ENCODE measurements at regions not wholly inside any gene's neighbourhood (a gene's known extent, or its start where the extent isn't known, plus 50 kb on each side); places are given as distances from the start of the nearest gene placed in this dataset.

- no peak for TF ChIP-seq NRF1 (IDR thresholded peaks at IDR 0.05; ENCODE audit: low read depth, low read length)
- no peak for TF ChIP-seq CREB1 (IDR thresholded peaks at IDR 0.05)
- TF ChIP-seq GTF2F1 (IDR thresholded peaks at IDR 0.05; ENCODE audit: borderline replicate concordance, low read depth, low read length): no peak
- no peak for TF ChIP-seq POLR2AphosphoS5 (IDR thresholded peaks at IDR 0.05; ENCODE audit: low read depth, low read length)
- no peak for TF ChIP-seq SP4 (IDR thresholded peaks at IDR 0.05; ENCODE audit: low read length)
- TF ChIP-seq CBX8 (IDR thresholded peaks at IDR 0.05; ENCODE audit: borderline replicate concordance, low read depth, low read length): no peak
- no peak for TF ChIP-seq CEBPB (IDR thresholded peaks at IDR 0.05; ENCODE audit: low read depth, low read length)
- no peak for TF ChIP-seq SIX5 (IDR thresholded peaks at IDR 0.05; ENCODE audit: low read depth, low read length)
- TF ChIP-seq EP300 (IDR thresholded peaks at IDR 0.05; ENCODE audit: borderline replicate concordance in 1 of 2, low read depth in 2 of 2, low read length in 2 of 2): no peak
- no peak for TF ChIP-seq TAF1 (IDR thresholded peaks at IDR 0.05; ENCODE audit: low read depth, low read length)
- peaks cover 0 to 5% (median 0%) of the 10 kb centered on the region in 4 experiments; a peak in 1 of 7 replicates for H3K4me1 ChIP-seq (replicated peaks in 1 of 4; ENCODE audit: control insufficient read depth in 3 of 4, insufficient read depth in 4 of 4, low read length in 3 of 4)
- POLR2A ChIA-PET (ENCODE audit: partially characterized antibody): interaction anchor here (0.6 to 1.2 kb wide), 2 partner anchors 23 to 129 kb away, joined by 3 read pairs; no protein-coding TSS in a partner anchor
These were observed 138.9 kb downstream of the SMIM20 start for GRCh38 chr4:26052663-26053541.

More at GRCh38 chr4:26052663-26053541, 138.9 kb downstream of the SMIM20 start:
- Histone ChIP-seq H3K9ac (replicated peaks in 1 of 4; ENCODE audit: extremely low read depth in 1 of 4, low read depth in 3 of 4, low read length in 3 of 4) (no peak overlapping the region), H3K36me3 (ENCODE audit: control insufficient read depth in 2 of 4, insufficient read depth in 4 of 4, low read length in 3 of 4) (no peaks in the 10 kb centered on the region), H2BK12ac (ENCODE audit: low read depth, low read length) (no peak overlapping the region), H3K9me3 (ENCODE audit: insufficient read depth in 2 of 2, low read depth in 1 of 2, low read length in 1 of 2) (no peaks in the 10 kb centered on the region), H3K27ac (ENCODE audit: low read depth, low read length) (no peak overlapping the region), H3K18ac (ENCODE audit: extremely low read depth, low read length) (no peak overlapping the region), H2BK120ac (replicated peaks; ENCODE audit: low read depth, low read length) (no peak overlapping the region), H2BK20ac (ENCODE audit: low read length) (no peak overlapping the region), H2AFZ (ENCODE audit: low read length) (no peak overlapping the region), H3K79me1 (ENCODE audit: low read depth, low read length) (no peaks in the 10 kb centered on the region), H3K23ac (ENCODE audit: insufficient read length) (no peak overlapping the region), H3K4me3 (ENCODE audit: extremely low read depth in 1 of 4, insufficient read depth in 2 of 4, low read depth in 3 of 4, low read length in 4 of 4) (no peak overlapping the region), H4K5ac (ENCODE audit: insufficient read length, low read depth, low read length) (no peak overlapping the region), H3K27me3 (replicated peaks in 1 of 4; ENCODE audit: control insufficient read depth in 3 of 4, extremely low read depth in 1 of 4, insufficient read depth in 3 of 4, low read length in 3 of 4) (no peaks in the 10 kb centered on the region), H2BK5ac (ENCODE audit: low read depth, low read length) (no peak overlapping the region), H4K8ac (ENCODE audit: extremely low read depth, insufficient read depth, low read length) (no peak overlapping the region), H3K23me2 (ENCODE audit: low read depth, low read length) (no peaks in the 10 kb centered on the region), H3K4me2 (ENCODE audit: insufficient read depth in 1 of 2, low read depth in 2 of 2, low read length in 2 of 2) (no peak overlapping the region), H2BK15ac (ENCODE audit: low read length) (no peak overlapping the region), H2AK5ac (ENCODE audit: low read depth, low read length) (no peak overlapping the region), H3K79me2 (ENCODE audit: control insufficient read depth in 1 of 2, insufficient read depth in 2 of 2, low read length in 2 of 2) (no peaks in the 10 kb centered on the region), H3K4ac (replicated peaks; ENCODE audit: insufficient read length, low read depth, low read length) (no peak overlapping the region), H4K91ac (replicated peaks; ENCODE audit: insufficient read length, low read length) (no peak overlapping the region), H3K56ac (replicated peaks; ENCODE audit: insufficient read length, low read depth, low read length) (no peak overlapping the region), H3K14ac (ENCODE audit: insufficient read length) (no peak overlapping the region), H4K20me1 (replicated peaks in 1 of 2; ENCODE audit: control insufficient read depth in 1 of 2, insufficient read depth in 2 of 2, low read length in 2 of 2) (no peaks in the 10 kb centered on the region)
- CTCF ChIA-PET (ENCODE audit: partially characterized antibody): interaction anchor here (1.0 to 1.5 kb wide), 3 partner anchors 9 to 352 kb away, joined by 3 read pairs; no protein-coding TSS in a partner anchor
- whole genome bisulfite sequencing, 2 experiments (ENCODE audit: extremely low coverage in 1 of 2, insufficient coverage in 1 of 2, insufficient read length in 1 of 2, insufficient replicate concordance in 2 of 2, low coverage in 1 of 2, low lambda C conversion rate in 2 of 2, missing lambda C conversion rate in 1 of 2): 90% methylated on average over 9 of the region's 9 CpGs; no CpG with 5 or more reads in 1 of the 2 experiments
- FAIRE-seq (no peak), DNase-seq (ENCODE audit: low read depth in 1 of 2, low spot score in 2 of 2) (no peak)

Data from H1 (cell line).